ENCODE measurements at regions not wholly inside any gene's neighbourhood (a gene's known extent, or its start where the extent isn't known, plus 50 kb on each side); places are given as distances from the start of the nearest gene placed in this dataset.

- TF ChIP-seq SUZ12 (IDR thresholded peaks at IDR 0.05) (no peak), ZNF384 (IDR thresholded peaks at IDR 0.05) (no peak), SP1 (IDR thresholded peaks at IDR 0.05) (no peak), BHLHE40 (IDR thresholded peaks at IDR 0.05; ENCODE audit: borderline replicate concordance) (no peak), FOXK2 (IDR thresholded peaks at IDR 0.05) (no peak), PKNOX1 (IDR thresholded peaks at IDR 0.05) (no peak), HDGF (IDR thresholded peaks at IDR 0.05; ENCODE audit: borderline replicate concordance) (no peak), FOXM1 (IDR thresholded peaks at IDR 0.05; ENCODE audit: borderline replicate concordance) (no peak), NFRKB (IDR thresholded peaks at IDR 0.05) (no peak), FOXA1 (IDR thresholded peaks at IDR 0.05) (no peak), ELF4 (IDR thresholded peaks at IDR 0.05) (no peak), L3MBTL2 (conservative IDR thresholded peaks at IDR 0.05) (no peak), LEF1 (IDR thresholded peaks at IDR 0.05; ENCODE audit: borderline replicate concordance) (no peak), ARNT (IDR thresholded peaks at IDR 0.05) (no peak), CTBP1 (IDR thresholded peaks at IDR 0.05; ENCODE audit: borderline replicate concordance) (no peak)
- ChIA-PET CTCF (interaction anchor here (0.7 to 1.0 kb wide), 4 partner anchors 8 to 546 kb away, joined by 3 to 4 read pairs (median 3); no protein-coding TSS in a partner anchor), POLR2A (no interaction called here)
- no peak for DNase-seq (ENCODE audit: extremely low spot score)
Observed at GRCh38 chr1:222107975-222108374, 366.1 kb upstream of the DUSP10 start.

GRCh38 chr1:222107267-222107666 is 365.4 kb upstream of the DUSP10 start:
- POLR2A ChIA-PET = no interaction called here
- CTCF ChIA-PET = interaction anchor here (0.7 to 1.0 kb wide), 2 partner anchors 7 to 545 kb away, joined by 3 read pairs; no protein-coding TSS in a partner anchor
- DNase-seq (ENCODE audit: extremely low spot score) = no peak
- TF ChIP-seq CTBP1 (IDR thresholded peaks at IDR 0.05; ENCODE audit: borderline replicate concordance) = no peak
- TF ChIP-seq NFRKB (IDR thresholded peaks at IDR 0.05) = no peak
- TF ChIP-seq SUZ12 (IDR thresholded peaks at IDR 0.05) = no peak
- TF ChIP-seq HDGF (IDR thresholded peaks at IDR 0.05; ENCODE audit: borderline replicate concordance) = no peak
- no peak for TF ChIP-seq LEF1 (IDR thresholded peaks at IDR 0.05; ENCODE audit: borderline replicate concordance)
- no peak for TF ChIP-seq FOXK2 (IDR thresholded peaks at IDR 0.05)
- TF ChIP-seq FOXM1 (IDR thresholded peaks at IDR 0.05; ENCODE audit: borderline replicate concordance) = no peak
- TF ChIP-seq BHLHE40 (IDR thresholded peaks at IDR 0.05; ENCODE audit: borderline replicate concordance) = no peak
- no peak for TF ChIP-seq ELF4 (IDR thresholded peaks at IDR 0.05)
- no peak for TF ChIP-seq ZNF384 (IDR thresholded peaks at IDR 0.05)
- no peak for TF ChIP-seq L3MBTL2 (conservative IDR thresholded peaks at IDR 0.05)
- TF ChIP-seq TARDBP (IDR thresholded peaks at IDR 0.05) = no peak
- no peak for TF ChIP-seq SP1 (IDR thresholded peaks at IDR 0.05)
- TF ChIP-seq FOXA1 (IDR thresholded peaks at IDR 0.05) = no peak
- TF ChIP-seq ARNT (IDR thresholded peaks at IDR 0.05) = no peak
- TF ChIP-seq PKNOX1 (IDR thresholded peaks at IDR 0.05) = no peak

- TF ChIP-seq FOXK2 (IDR thresholded peaks at IDR 0.05) (no peak), FOXM1 (IDR thresholded peaks at IDR 0.05; ENCODE audit: borderline replicate concordance) (no peak), BHLHE40 (IDR thresholded peaks at IDR 0.05; ENCODE audit: borderline replicate concordance) (no peak), TARDBP (IDR thresholded peaks at IDR 0.05) (no peak), PKNOX1 (IDR thresholded peaks at IDR 0.05) (no peak), NFRKB (IDR thresholded peaks at IDR 0.05) (no peak), FOXA1 (IDR thresholded peaks at IDR 0.05) (no peak), SP1 (IDR thresholded peaks at IDR 0.05) (no peak), ZNF384 (IDR thresholded peaks at IDR 0.05) (no peak), HDGF (IDR thresholded peaks at IDR 0.05; ENCODE audit: borderline replicate concordance) (no peak), SUZ12 (IDR thresholded peaks at IDR 0.05) (no peak), L3MBTL2 (conservative IDR thresholded peaks at IDR 0.05) (no peak), LEF1 (IDR thresholded peaks at IDR 0.05; ENCODE audit: borderline replicate concordance) (no peak), CTBP1 (IDR thresholded peaks at IDR 0.05; ENCODE audit: borderline replicate concordance) (no peak), ARNT (IDR thresholded peaks at IDR 0.05) (no peak), ELF4 (IDR thresholded peaks at IDR 0.05) (no peak)
- ChIA-PET CTCF (interaction anchor here (1.2 to 1.4 kb wide), 2 partner anchors 11 to 349 kb away, joined by 3 to 4 read pairs; no protein-coding TSS in a partner anchor), POLR2A (no interaction called here)
- DNase-seq (ENCODE audit: extremely low spot score) = no peak
Observed at GRCh38 chr1:222106377-222106776, 364.5 kb upstream of the DUSP10 start.

- ChIA-PET CTCF (interaction anchor here (1.2 to 1.4 kb wide), 2 partner anchors 11 to 350 kb away, joined by 3 to 4 read pairs; no protein-coding TSS in a partner anchor), POLR2A (no interaction called here)
- DNase-seq (ENCODE audit: extremely low spot score) = no peak
- TF ChIP-seq ARNT (IDR thresholded peaks at IDR 0.05) (no peak), FOXK2 (IDR thresholded peaks at IDR 0.05) (no peak), LEF1 (IDR thresholded peaks at IDR 0.05; ENCODE audit: borderline replicate concordance) (no peak), FOXA1 (IDR thresholded peaks at IDR 0.05) (no peak), SUZ12 (IDR thresholded peaks at IDR 0.05) (no peak), PKNOX1 (IDR thresholded peaks at IDR 0.05) (no peak)
Observed at GRCh38 chr1:222105861-222106260, 364.0 kb upstream of the DUSP10 start.

- TF ChIP-seq FOXA1 (IDR thresholded peaks at IDR 0.05) = no peak
- no peak for TF ChIP-seq SUZ12 (IDR thresholded peaks at IDR 0.05)
- TF ChIP-seq LEF1 (IDR thresholded peaks at IDR 0.05; ENCODE audit: borderline replicate concordance) = no peak
- no peak for TF ChIP-seq PKNOX1 (IDR thresholded peaks at IDR 0.05)
Observed at GRCh38 chr1:222105393-222105737, 363.5 kb upstream of the DUSP10 start.

More at GRCh38 chr1:222105393-222105737, 363.5 kb upstream of the DUSP10 start:
- POLR2A ChIA-PET = no interaction called here
- no peak for DNase-seq (ENCODE audit: extremely low spot score)
- CTCF ChIA-PET = interaction anchor here (1.4 kb wide), 1 partner anchor 350 kb away, joined by 3 read pairs; no protein-coding TSS in a partner anchor
